HG02588 (cell line): ENCODE measurements at regions not wholly inside any gene's neighbourhood (a gene's known extent, or its start where the extent isn't known, plus 50 kb on each side); places are given as distances from the start of the nearest gene placed in this dataset.

ENCODE experiments used
- ATAC-seq: cut with Tn5 transposase; IDR thresholded peaks from one replicate; pipeline ENCODE4 v1.9.1; 2021; ENCODE audit warnings: mild to moderate bottlenecking, moderate library complexity; ENCODE audit not compliant: unreplicated experiment

DNA sequence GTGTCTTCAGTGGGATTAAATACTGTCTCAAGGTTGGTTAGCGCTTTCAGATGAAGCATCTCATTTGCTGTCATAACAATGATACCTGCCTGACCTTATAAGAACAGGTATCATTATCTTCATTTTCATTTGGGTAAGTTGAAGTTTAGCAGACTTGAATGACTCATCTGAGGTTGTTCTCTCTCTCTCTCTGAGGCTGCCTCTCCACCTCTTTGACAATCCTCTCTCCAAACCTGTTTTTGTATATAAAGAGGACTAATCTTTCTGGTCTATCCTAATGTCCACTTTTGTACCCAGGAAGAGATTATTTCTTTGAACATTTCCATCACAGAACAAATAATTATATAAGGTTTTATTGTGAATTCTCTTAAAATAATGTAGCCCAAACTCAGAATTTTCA, 291.4 kb downstream of the KLF6 start:
- no peak for ATAC-seq

- no peak for ATAC-seq
These were observed 293.4 kb downstream of the KLF6 start for GRCh38 chr10:3491571-3491970.

GRCh38 chr10:3487228-3487627, 297.8 kb downstream of the KLF6 start:
- ATAC-seq: no peak

DNA sequence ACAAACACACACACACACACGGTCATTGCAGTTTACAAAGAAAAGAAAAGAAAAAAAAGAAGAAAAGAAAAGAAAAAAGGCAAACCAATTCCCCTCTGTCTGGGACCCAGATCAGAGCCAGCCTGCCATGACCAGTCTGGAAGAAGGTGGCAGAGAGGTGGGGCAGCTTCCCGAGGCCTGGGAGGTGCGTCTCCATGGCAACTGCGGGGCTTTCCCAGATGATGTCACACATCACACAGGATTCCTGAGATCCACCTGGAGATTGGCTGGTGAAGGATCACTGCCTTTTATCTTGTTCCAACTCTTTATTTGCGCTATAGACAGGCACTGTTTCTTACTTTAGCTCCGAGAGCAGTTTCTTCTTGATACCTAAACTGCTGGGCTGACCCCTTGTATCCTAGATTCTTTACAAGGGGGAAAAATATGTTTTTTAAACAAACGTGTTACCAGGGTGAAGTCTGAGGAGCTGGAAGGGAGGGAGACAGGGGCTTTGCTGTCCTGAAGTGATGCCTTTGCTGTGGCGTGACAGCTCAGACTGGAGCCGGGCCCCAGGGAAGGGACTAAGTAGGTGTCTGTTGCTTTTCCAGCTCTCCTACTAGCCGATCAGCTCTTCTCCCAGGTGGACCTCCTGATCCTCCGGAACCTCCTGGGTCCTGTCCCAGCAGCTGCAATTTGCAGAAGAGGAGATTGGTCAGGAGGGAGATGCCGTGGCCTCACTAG, 298.5 kb downstream of the KLF6 start:
- ATAC-seq: no peak

DNA sequence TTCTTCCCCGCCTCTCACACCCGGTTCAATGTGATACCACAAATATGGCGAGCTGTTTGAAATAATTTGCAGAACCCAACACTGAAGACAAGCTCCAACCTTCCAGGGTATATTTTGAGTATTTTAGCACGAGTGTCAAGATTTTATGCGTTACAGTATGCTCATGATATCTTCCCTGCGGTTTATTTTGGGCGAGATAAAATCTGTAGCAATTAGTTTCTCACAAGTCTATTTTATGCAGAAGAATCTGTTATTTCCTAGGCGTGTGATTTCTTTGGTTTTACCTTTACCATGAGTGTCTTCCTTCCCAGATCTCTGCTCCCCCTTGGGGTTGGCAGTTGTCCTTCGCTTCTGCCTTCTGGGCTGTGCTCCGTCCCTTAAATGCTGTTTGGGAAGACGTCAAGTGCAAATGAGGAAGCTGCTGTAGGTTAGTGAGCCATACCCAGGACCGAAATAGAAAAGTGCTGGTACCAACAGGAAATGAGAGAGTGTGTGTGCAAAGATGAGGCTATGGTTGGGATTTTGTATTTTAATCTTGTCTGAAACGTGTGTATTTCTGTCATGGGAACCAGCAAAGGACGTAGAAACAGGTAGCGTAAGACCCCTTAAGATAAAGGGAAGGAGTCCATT, 299.8 kb downstream of the KLF6 start:
- peak; percentile 34 for ATAC-seq

- peak; percentile 71 for ATAC-seq
These were observed 300.5 kb downstream of the KLF6 start for GRCh38 chr10:3484306-3485056.

GRCh38 chr10:3482200-3482993, 302.6 kb downstream of the KLF6 start:
- peak; percentile 38 for ATAC-seq

DNA sequence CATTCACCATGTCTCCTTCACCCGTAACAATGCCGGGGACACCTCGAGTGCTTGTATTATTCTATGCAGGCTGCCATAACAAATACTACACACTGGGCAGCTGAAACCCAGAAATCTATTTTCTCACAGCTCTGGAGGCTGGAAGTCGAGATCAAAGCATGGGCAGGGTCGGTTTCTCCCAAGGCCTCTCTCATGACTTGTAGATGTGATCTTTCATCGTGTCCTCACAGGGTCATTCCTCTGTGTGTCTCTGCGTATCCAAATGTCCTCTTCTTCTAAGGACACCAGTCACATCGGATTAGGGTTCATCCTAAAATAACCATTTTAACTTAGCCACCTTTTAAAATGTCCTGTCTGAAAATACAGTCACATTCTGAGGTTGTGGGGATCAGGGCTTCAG, 303.5 kb downstream of the KLF6 start:
- ATAC-seq: no peak

DNA sequence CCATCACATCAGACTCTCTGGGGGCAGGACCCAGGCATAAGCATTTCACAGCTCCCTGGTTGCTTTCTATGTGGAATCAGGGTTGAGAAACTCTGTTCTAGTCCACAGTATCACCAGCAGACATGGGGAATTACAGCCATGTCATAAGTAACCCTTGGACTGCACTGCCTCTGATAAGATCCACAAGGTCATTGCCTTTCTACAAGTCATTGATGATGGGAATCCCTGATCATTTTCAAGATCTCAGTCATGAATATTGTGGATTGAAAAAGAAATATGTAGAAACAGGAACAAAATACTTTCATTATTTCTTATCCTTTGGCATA, 304.1 kb downstream of the KLF6 start:
- ATAC-seq: no peak

GRCh38 chr10:3480281-3480989, 304.6 kb downstream of the KLF6 start:
- ATAC-seq: no peak

- ATAC-seq: no peak
These were observed 306.2 kb upstream of the PITRM1 start for GRCh38 chr10:3478632-3479240.

- no peak for ATAC-seq
These were observed 305.6 kb upstream of the PITRM1 start for GRCh38 chr10:3478153-3478552.

DNA sequence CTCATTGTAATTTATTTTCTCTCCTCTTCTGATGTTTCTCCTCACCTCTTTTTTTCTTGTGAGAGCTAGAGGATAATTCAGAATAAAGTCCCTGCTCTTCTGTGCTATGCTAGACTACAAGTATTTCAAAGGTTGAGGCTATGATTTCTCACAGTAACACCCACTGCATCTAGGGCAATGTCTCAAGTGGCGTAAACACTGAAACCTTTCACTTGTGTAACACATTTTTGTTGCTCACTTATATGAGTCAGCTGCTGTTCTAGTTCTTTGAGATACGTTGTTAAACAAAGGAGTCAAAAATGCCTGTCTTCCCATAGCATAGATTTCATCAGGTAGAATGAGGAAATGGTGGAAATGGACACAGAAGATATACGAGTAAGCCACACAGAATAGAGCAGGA, 305.1 kb upstream of the PITRM1 start:
- ATAC-seq: no peak

- ATAC-seq: no peak
These were observed 304.3 kb upstream of the PITRM1 start for GRCh38 chr10:3476640-3477448.

DNA sequence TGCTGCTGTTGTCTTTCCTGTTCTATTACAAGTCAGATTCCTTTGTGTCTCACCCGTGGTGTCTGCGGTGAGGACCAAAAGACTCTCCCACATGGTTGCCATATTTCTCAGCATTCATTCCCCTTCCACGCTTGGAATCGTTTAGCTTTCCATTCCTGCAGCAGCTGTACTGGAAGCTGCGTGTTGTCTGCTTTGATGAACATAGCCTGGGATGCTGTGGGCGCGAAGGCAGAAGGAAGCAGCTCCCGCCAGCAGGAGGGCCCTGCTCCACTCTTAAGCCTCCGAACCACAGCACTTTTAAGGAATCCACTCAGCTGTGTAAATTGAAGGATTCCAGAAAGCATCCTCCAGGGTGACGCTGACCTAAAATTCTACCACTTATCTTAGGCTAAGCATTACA, 303.6 kb upstream of the PITRM1 start:
- no peak for ATAC-seq

DNA sequence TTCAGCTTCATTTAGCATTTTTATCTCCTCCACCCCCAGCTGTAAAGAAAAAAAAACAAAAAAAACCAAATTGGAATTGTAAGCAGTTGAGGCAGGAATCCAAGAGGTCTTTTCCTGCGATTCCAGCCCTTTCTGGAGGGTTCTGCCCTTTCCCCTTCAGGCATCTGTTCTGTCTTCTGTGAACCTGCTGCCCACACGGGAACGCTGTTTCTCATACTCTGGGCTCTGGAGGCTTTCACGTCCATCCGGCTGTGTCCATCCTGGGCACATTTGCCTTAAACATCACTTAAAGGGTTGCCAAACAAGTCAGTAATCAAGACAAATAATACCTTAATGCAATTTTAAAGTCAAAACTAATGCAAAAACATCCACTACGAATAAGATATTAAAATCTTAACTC, 302.8 kb upstream of the PITRM1 start:
- ATAC-seq: no peak

DNA sequence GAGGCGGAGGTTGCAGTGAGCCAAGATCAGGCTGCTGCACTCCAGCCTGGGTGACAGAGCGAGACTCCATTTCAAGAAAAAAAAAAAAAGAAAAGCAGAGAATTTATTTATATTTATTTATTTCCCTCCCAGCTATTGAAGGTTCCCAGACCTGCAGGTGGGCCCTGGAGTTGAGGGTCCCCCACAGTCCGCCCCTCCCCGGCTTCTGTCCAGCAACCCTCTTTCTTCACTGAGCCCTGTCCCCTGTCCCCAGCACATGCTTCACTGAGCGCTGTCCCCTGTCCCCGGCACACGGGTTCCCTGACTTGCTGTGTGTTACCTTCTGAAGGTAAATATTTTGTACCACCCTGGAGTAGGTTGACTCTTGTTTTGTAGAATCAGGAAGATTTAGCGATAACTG, 301.7 kb upstream of the PITRM1 start:
- no peak for ATAC-seq

- no peak for ATAC-seq
These were observed 300.7 kb upstream of the PITRM1 start for GRCh38 chr10:3473271-3473670.

- ATAC-seq: no peak
These were observed 299.9 kb upstream of the PITRM1 start for GRCh38 chr10:3472287-3473051.
